ENCODE measurements at regions not wholly inside any gene's neighbourhood (a gene's known extent, or its start where the extent isn't known, plus 50 kb on each side); places are given as distances from the start of the nearest gene placed in this dataset.

GRCh38 chr15:70242951-70243685 is 145.4 kb upstream of the TLE3 start:
- Histone ChIP-seq H3K4me3 (ENCODE audit: low read depth in 1 of 2, low read length in 2 of 2) (no peak overlapping the region), H3K9me3 (ENCODE audit: control insufficient read depth in 1 of 2, low read length in 2 of 2) (no peaks in the 10 kb centered on the region), H3K36me3 (ENCODE audit: control insufficient read depth in 1 of 2, insufficient read depth in 2 of 2, low read length in 2 of 2) (no peaks in the 10 kb centered on the region), H3K27me3 (ENCODE audit: low read depth, low read length) (no peaks in the 10 kb centered on the region), H3K4me1 (ENCODE audit: control insufficient read depth in 1 of 2, insufficient read depth in 2 of 2, low read length in 2 of 2) (peaks cover 0 to 5% of the 10 kb centered on the region in 2 donors), H3K27ac (ENCODE audit: low read length) (no peak overlapping the region)

DNA sequence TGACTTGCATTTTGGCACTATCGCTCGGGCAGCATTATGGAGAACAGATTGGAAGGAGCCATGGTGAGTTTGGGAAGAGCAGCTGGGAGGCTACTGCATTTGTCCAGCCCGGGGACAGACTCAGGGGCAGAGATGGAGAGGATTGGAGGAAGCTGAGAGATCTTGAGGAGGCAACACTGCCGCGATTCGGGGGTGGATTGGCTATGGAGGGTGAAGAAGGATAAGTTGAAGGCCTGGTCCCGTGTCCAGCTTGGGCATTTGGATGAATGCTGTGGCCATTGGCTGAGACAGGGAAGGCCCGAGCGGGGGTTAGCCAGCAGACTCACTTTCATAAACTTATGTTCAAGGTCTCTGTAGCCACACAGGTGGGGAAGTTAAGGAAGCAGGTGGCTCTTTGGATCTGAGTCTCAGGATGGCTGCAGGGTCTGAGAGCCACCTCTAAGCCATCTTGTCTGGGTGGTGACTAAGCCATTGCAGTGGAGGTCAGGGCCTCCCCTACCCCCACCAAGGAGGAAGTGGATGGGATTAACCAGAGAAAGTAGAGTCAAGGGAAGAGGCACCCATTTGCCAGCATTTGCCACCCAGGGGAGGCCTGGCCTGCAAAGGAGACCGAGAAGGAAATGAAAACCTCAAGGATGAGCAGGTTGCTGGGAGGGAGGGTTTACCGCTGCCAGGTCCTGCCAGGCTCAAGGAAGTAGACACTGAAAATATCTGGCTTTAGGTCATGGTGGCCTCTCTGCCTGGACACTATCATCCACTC is 144.0 kb upstream of the TLE3 start:
- Histone ChIP-seq H3K9me3 (ENCODE audit: control insufficient read depth in 1 of 2, low read length in 2 of 2) (no peaks in the 10 kb centered on the region), H3K27ac (ENCODE audit: low read length) (no peak overlapping the region), H3K27me3 (ENCODE audit: low read depth, low read length) (no peaks in the 10 kb centered on the region), H3K36me3 (ENCODE audit: control insufficient read depth in 1 of 2, insufficient read depth in 2 of 2, low read length in 2 of 2) (no peaks in the 10 kb centered on the region), H3K4me3 (ENCODE audit: low read depth in 1 of 2, low read length in 2 of 2) (no peak overlapping the region), H3K4me1 (ENCODE audit: control insufficient read depth in 1 of 2, insufficient read depth in 2 of 2, low read length in 2 of 2) (peaks cover 0 to 5% of the 10 kb centered on the region in 2 donors)

DNA sequence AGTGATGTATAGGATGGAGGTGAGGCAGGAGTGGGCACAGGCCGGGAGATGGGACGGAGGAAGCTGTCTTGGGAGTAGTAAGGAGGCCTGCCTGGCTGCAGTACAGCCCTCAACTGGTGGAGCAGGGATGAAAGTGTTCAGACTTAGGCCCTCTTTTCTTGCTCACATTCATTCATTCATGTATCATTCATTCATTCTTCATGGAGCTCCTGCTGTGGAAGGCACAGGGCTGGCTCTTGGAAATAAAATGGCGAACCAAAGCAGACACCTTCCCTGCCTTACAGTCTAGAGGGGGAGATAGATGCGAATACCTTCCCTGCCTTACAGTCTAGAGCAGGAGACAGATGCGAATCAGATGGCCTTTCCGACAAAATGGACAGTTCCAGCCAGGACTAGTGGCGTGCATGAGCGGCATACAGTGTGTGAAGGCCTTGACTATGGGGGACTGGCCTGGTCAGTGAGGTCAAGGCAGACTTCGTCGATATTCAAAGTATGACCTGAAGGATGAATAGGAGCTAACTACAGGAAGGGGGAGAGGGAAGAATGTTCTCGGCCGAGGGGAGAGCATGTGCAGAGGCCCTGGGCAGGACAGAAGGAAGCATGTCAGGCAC is 143.2 kb upstream of the TLE3 start:
- no peak overlapping the region for H3K27ac ChIP-seq (ENCODE audit: low read length)
- no peaks in the 10 kb centered on the region for H3K36me3 ChIP-seq (ENCODE audit: control insufficient read depth in 1 of 2, insufficient read depth in 2 of 2, low read length in 2 of 2)
- peaks cover 0 to under 1% of the 10 kb centered on the region in 2 donors for H3K4me1 ChIP-seq (ENCODE audit: control insufficient read depth in 1 of 2, insufficient read depth in 2 of 2, low read length in 2 of 2)
- no peaks in the 10 kb centered on the region for H3K27me3 ChIP-seq (ENCODE audit: low read depth, low read length)
- no peaks in the 10 kb centered on the region for H3K9me3 ChIP-seq (ENCODE audit: control insufficient read depth in 1 of 2, low read length in 2 of 2)
- no peak overlapping the region for H3K4me3 ChIP-seq (ENCODE audit: low read depth in 1 of 2, low read length in 2 of 2)

DNA sequence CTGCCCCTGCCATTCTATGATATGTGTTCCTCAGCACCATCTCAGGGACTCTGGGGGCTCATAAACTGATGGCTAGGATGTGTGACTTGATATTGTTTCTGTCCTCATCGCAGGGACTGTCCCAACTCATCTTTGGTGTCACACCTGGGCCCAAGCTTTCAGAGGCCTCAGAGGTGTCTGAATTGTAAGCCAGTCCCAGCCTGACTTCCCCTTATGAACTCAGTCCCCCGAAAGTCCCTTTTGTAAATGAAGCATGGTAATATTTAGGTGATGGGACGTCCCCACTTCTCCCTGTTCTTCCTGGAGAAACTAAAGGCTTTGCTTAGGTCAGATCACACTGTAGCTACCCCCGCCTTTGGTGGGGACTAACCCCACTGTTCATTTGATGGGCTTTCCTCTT is 142.4 kb upstream of the TLE3 start:
- Histone ChIP-seq H3K9me3 (ENCODE audit: control insufficient read depth in 1 of 2, low read length in 2 of 2) (no peaks in the 10 kb centered on the region), H3K36me3 (ENCODE audit: control insufficient read depth in 1 of 2, insufficient read depth in 2 of 2, low read length in 2 of 2) (no peaks in the 10 kb centered on the region), H3K4me3 (ENCODE audit: low read depth in 1 of 2, low read length in 2 of 2) (no peak overlapping the region), H3K4me1 (ENCODE audit: control insufficient read depth in 1 of 2, insufficient read depth in 2 of 2, low read length in 2 of 2) (peaks cover 0 to 9% of the 10 kb centered on the region in 2 donors), H3K27me3 (ENCODE audit: low read depth, low read length) (no peaks in the 10 kb centered on the region), H3K27ac (ENCODE audit: low read length) (no peak overlapping the region)

GRCh38 chr15:70238917-70239316 is 141.2 kb upstream of the TLE3 start:
- no peaks in the 10 kb centered on the region for H3K36me3 ChIP-seq (ENCODE audit: control insufficient read depth in 1 of 2, insufficient read depth in 2 of 2, low read length in 2 of 2)
- H3K9me3 ChIP-seq (ENCODE audit: control insufficient read depth in 1 of 2, low read length in 2 of 2): no peaks in the 10 kb centered on the region
- no peak overlapping the region for H3K27ac ChIP-seq (ENCODE audit: low read length)
- peaks cover 0 to 10% of the 10 kb centered on the region in 2 donors for H3K4me1 ChIP-seq (ENCODE audit: control insufficient read depth in 1 of 2, insufficient read depth in 2 of 2, low read length in 2 of 2)
- H3K4me3 ChIP-seq (ENCODE audit: low read depth in 1 of 2, low read length in 2 of 2): no peak overlapping the region
- H3K27me3 ChIP-seq (ENCODE audit: low read depth, low read length): no peaks in the 10 kb centered on the region

DNA sequence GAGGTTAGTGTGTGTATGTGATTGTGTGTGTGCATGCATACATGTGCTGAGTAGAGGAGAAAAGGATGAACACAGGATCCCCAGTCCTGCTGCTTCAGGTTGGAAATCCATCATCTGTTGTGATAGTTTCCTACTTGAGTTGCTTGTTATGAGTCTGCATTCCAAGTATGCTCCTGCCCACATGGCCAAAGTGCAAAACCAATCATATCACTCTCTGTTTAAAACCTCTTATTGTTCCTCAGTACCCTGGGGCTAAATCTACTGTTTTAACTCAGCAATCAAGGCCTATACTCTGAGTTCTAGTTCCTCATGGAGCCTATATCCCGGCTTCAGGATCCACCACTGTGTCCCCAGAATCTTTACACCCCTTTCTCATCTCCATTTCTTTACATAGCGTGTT is 139.9 kb upstream of the TLE3 start:
- no peaks in the 10 kb centered on the region for H3K36me3 ChIP-seq (ENCODE audit: control insufficient read depth in 1 of 2, insufficient read depth in 2 of 2, low read length in 2 of 2)
- H3K27me3 ChIP-seq (ENCODE audit: low read depth, low read length): no peaks in the 10 kb centered on the region
- peaks cover 0 to 10% of the 10 kb centered on the region in 2 donors for H3K4me1 ChIP-seq (ENCODE audit: control insufficient read depth in 1 of 2, insufficient read depth in 2 of 2, low read length in 2 of 2)
- no peak overlapping the region for H3K4me3 ChIP-seq (ENCODE audit: low read depth in 1 of 2, low read length in 2 of 2)
- no peak overlapping the region for H3K27ac ChIP-seq (ENCODE audit: low read length)
- no peaks in the 10 kb centered on the region for H3K9me3 ChIP-seq (ENCODE audit: control insufficient read depth in 1 of 2, low read length in 2 of 2)

DNA sequence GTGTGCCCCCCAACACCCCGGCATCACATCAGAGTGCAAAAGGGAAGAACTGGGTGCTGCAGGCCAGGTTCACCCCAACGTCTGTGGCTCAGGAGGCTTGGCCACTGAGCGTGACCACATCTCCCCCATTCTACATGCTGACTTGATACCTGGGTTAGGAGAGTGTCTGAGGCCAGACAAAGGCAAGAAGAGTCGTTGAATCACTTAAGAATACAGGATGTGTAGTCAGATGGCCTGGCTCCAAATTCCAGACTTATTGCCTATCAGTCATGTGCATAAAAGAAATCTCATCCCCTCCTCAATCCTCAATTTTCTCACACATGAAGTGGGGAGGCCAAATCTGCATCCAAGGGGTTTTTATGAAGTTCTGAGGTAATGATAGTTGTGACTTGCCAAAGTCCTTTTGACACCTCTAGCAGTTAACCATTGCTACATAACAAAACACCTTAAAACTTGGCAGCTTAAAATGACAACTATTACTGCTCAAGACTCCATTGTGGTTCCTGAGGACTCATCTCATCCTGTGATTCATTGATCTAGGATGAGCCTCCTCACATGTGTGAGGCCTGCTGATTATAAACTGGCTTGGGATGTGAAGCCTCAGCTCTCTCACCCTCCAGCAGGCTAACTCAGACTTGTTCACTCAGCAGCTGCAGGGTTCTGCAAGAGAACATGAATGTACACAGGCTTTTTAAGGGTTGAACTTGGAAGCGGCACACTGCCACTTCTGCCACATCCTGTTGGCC is 138.8 kb upstream of the TLE3 start:
- no peak overlapping the region for H3K27ac ChIP-seq (ENCODE audit: low read length)
- H3K4me3 ChIP-seq (ENCODE audit: low read depth in 1 of 2, low read length in 2 of 2): no peak overlapping the region
- H3K9me3 ChIP-seq (ENCODE audit: control insufficient read depth in 1 of 2, low read length in 2 of 2): peaks cover under 1 to 7% of the 10 kb centered on the region in 2 donors
- no peaks in the 10 kb centered on the region for H3K36me3 ChIP-seq (ENCODE audit: control insufficient read depth in 1 of 2, insufficient read depth in 2 of 2, low read length in 2 of 2)
- peaks cover 0 to 10% of the 10 kb centered on the region in 2 donors for H3K4me1 ChIP-seq (ENCODE audit: control insufficient read depth in 1 of 2, insufficient read depth in 2 of 2, low read length in 2 of 2)
- H3K27me3 ChIP-seq (ENCODE audit: low read depth, low read length): no peaks in the 10 kb centered on the region

DNA sequence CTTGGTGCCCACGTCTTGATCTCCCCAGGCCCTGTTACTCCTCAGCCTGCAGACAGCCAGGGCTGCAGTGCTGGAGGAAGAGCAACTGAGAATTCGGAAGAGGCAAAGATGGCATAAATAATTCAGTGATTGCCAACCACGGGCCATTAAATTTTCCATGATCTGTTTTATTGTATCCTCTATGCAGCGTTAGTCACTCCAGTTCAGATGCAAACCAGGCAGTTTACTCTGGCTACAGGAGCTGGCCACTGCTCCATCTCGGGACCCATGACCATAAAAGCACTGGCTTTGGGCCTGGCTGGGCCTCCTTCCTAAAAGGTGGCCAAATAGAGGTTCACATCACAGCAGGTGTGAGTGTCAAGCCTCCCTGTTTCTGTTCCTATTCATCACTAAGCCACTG is 137.6 kb upstream of the TLE3 start:
- H3K27ac ChIP-seq (ENCODE audit: low read length): no peak overlapping the region
- no peak overlapping the region for H3K4me3 ChIP-seq (ENCODE audit: low read depth in 1 of 2, low read length in 2 of 2)

DNA sequence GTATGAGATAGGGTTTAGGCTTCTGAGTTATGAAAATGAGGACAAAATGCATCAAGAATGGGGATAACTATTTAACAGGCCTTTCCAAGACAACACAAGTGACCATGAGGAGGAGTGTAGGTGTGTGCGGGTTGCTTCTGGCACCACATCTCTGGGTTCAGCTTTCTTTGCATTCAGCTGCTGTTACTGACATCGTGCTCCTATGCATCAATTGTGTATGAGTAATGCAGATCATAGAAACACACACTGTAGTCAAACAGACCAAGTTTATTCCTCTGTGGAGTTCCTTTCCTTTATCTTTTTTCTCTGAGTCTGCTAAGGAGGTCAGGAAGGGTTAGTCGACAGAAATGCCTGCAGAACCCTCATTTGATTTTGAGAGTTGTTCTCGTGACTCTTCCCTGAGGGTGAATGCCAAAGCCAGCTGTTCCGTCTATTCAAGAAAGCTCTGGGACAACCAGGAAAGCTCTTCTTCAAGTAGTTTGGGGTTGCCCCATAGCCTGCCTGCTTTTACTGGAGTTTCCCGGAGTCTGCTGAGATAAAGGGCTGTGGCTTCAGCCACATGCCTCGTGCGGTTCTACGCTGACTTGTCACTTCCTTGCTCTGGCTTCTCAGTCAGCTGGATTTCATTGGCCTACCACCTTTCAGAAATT is 136.7 kb upstream of the TLE3 start:
- H3K4me3 ChIP-seq (ENCODE audit: low read depth in 1 of 2, low read length in 2 of 2): no peak overlapping the region

More for the DNA sequence above, 137.6 kb upstream of the TLE3 start:
- Histone ChIP-seq H3K27me3 (ENCODE audit: low read depth, low read length) (no peaks in the 10 kb centered on the region), H3K4me1 (ENCODE audit: control insufficient read depth in 1 of 2, insufficient read depth in 2 of 2, low read length in 2 of 2) (peaks cover 0 to 10% of the 10 kb centered on the region in 2 donors), H3K9me3 (ENCODE audit: control insufficient read depth in 1 of 2, low read length in 2 of 2) (peaks cover 3 to 7% of the 10 kb centered on the region in 2 donors), H3K36me3 (ENCODE audit: control insufficient read depth in 1 of 2, insufficient read depth in 2 of 2, low read length in 2 of 2) (no peaks in the 10 kb centered on the region)

DNA sequence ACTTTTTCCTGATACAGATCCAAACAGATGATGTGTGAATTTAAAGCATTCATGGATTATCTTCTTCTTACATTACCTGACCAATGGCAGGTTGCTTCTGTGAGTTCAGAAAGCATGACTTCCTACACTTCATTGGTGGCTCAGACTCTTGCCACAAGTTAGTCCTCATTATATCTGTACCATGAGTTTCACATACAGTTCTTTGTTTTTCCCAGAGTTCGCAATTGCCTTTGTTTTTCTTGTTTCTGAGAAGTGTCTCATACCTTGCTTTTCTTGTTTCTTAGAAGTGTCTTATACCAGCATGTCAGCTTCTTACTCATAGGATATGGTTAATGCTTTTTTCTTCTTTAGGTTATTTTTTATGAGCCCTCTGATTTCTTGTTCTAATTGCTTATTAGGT is 133.8 kb upstream of the TLE3 start:
- H3K36me3 ChIP-seq (ENCODE audit: control insufficient read depth in 1 of 2, insufficient read depth in 2 of 2, low read length in 2 of 2): no peaks in the 10 kb centered on the region
- H3K4me1 ChIP-seq (ENCODE audit: control insufficient read depth in 1 of 2, insufficient read depth in 2 of 2, low read length in 2 of 2): peaks cover 0 to 10% of the 10 kb centered on the region in 2 donors
- H3K27me3 ChIP-seq (ENCODE audit: low read depth, low read length): no peaks in the 10 kb centered on the region
- H3K27ac ChIP-seq (ENCODE audit: low read length): no peak overlapping the region
- H3K9me3 ChIP-seq (ENCODE audit: control insufficient read depth in 1 of 2, low read length in 2 of 2): peaks cover 3 to 7% of the 10 kb centered on the region in 2 donors
- no peak overlapping the region for H3K4me3 ChIP-seq (ENCODE audit: low read depth in 1 of 2, low read length in 2 of 2)

More for the DNA sequence above, 136.7 kb upstream of the TLE3 start:
- peaks cover 3 to 7% of the 10 kb centered on the region in 2 donors for H3K9me3 ChIP-seq (ENCODE audit: control insufficient read depth in 1 of 2, low read length in 2 of 2)
- peaks cover 0 to 10% of the 10 kb centered on the region in 2 donors for H3K4me1 ChIP-seq (ENCODE audit: control insufficient read depth in 1 of 2, insufficient read depth in 2 of 2, low read length in 2 of 2)
- H3K36me3 ChIP-seq (ENCODE audit: control insufficient read depth in 1 of 2, insufficient read depth in 2 of 2, low read length in 2 of 2): no peaks in the 10 kb centered on the region
- no peak overlapping the region for H3K27ac ChIP-seq (ENCODE audit: low read length)
- no peaks in the 10 kb centered on the region for H3K27me3 ChIP-seq (ENCODE audit: low read depth, low read length)

Measured in muscle layer of duodenum (tissue), 2 donors.